Natural killer cell (primary cell): ENCODE measurements at regions not wholly inside any gene's neighbourhood (a gene's known extent, or its start where the extent isn't known, plus 50 kb on each side); places are given as distances from the start of the nearest gene placed in this dataset.

Experiments
- ATAC-seq, 3 donors: fragments of 150-1000 bp in 2 of 3; fragments of 200-7000 bp in 1 of 3; cut with Tn5 transposase; 1 replicate in 1 of 3; 2 replicates in 2 of 3; pipeline ENCODE4 v1.10.0; 2021; ENCODE audit warnings: mild to moderate bottlenecking in 2 of 3, moderate library complexity in 2 of 3
- DNase-seq, 2 donors: peaks; one replicate each; pipeline versions ENCODE4 v3.0.0 to v3.0.0-alpha.2; 2013 to 2021; ENCODE audit warnings: mixed read lengths in 1 of 2
- H3K27ac ChIP-seq: one replicate; pipeline ENCODE4 v1.5.1; 2013; ENCODE audit warnings: mild to moderate bottlenecking, low read length
- H3K27me3 ChIP-seq: one replicate; pipeline ENCODE4 v1.6.1; 2013; ENCODE audit warnings: low read length; ENCODE audit not compliant: control insufficient read depth, insufficient read depth
- H3K36me3 ChIP-seq: one replicate; pipeline ENCODE4 v1.6.1; 2013; ENCODE audit warnings: low read length; ENCODE audit not compliant: control insufficient read depth, insufficient read depth
- H3K4me1 ChIP-seq: one replicate; pipeline ENCODE4 v1.6.1; 2013; ENCODE audit warnings: low read length; ENCODE audit not compliant: control insufficient read depth, insufficient read depth
- H3K4me3 ChIP-seq: one replicate; pipeline ENCODE4 v1.5.1; 2013; ENCODE audit warnings: low read length
- H3K9me3 ChIP-seq: one replicate; pipeline ENCODE4 v1.6.1; 2013; ENCODE audit warnings: low read length; ENCODE audit not compliant: control insufficient read depth, insufficient read depth
- H3K27ac Mint-ChIP-seq, 2 donors: one replicate each; pipeline ENCODE4 v1.8.0; 2022; ENCODE audit warnings: mild to moderate bottlenecking in 2 of 2, mixed read lengths in 2 of 2, moderate library complexity in 1 of 2
- H3K27me3 Mint-ChIP-seq, 2 donors: one replicate each; pipeline ENCODE4 v1.8.0; 2022; ENCODE audit warnings: low read depth in 2 of 2, mixed read lengths in 2 of 2
- H3K36me3 Mint-ChIP-seq: one replicate; pipeline ENCODE4 v1.8.0; 2022; ENCODE audit warnings: mixed read lengths
- H3K4me1 Mint-ChIP-seq, 2 donors: one replicate each; pipeline ENCODE4 v1.8.0; 2022; ENCODE audit warnings: mixed read lengths in 2 of 2
- H3K4me3 Mint-ChIP-seq: one replicate; pipeline ENCODE4 v1.8.0; 2022; ENCODE audit warnings: mild to moderate bottlenecking, moderate library complexity, mixed read lengths
- H3K9me3 Mint-ChIP-seq, 2 donors: one replicate each; pipeline ENCODE4 v1.8.0; 2022; ENCODE audit warnings: mixed read lengths in 2 of 2
- CTCF ChIP-seq: fragments of 200-600 bp; IDR thresholded peaks from one replicate; pipeline ENCODE4 v1.8.0; 2022; ENCODE audit warnings: antibody characterized with exemption
- WGBS: methylation state at CpG from one replicate; pipeline ENCODE4 v1.1.7; 2013; ENCODE audit warnings: missing lambda C conversion rate; ENCODE audit not compliant: insufficient coverage; 5-methylcytosine and 5-hydroxymethylcytosine counted together
- intact Hi-C: fragments of 100-400 bp; cut with micrococcal nuclease; formaldehyde crosslinking; loops from one replicate; pipeline ENCODE4 v1.14.2; 2022

- TF ChIP-seq CTCF: no peak
- H3K27ac ChIP-seq: no peak overlapping the region
- no peaks in the 10 kb centered on the region for H3K36me3 Mint-ChIP-seq
- peaks cover 0 to 18% of the 10 kb centered on the region in 2 donors for H3K27me3 Mint-ChIP-seq
- no peaks in the 10 kb centered on the region for H3K9me3 ChIP-seq
- DNase-seq: no peak
- intact Hi-C loops: no loop called here
- no peaks in the 10 kb centered on the region for H3K4me1 Mint-ChIP-seq
- no peak overlapping the region for H3K4me3 ChIP-seq
- no peaks in the 10 kb centered on the region for H3K4me1 ChIP-seq
- H3K36me3 ChIP-seq: no peaks in the 10 kb centered on the region
- no peaks in the 10 kb centered on the region for H3K27me3 ChIP-seq
- no peak overlapping the region for H3K27ac Mint-ChIP-seq
- ATAC-seq: no peak
- no peak overlapping the region for H3K4me3 Mint-ChIP-seq
- H3K9me3 Mint-ChIP-seq: peaks cover 0 to 2% of the 10 kb centered on the region in 2 donors
- no CpG with 5 or more reads among the region's 2 CpGs for WGBS
Measured at GRCh38 chrX:25124391-25124790, 108.6 kb upstream of the ARX start.

GRCh38 chrX:25112156-25112555, 96.4 kb upstream of the ARX start:
- no peak for TF ChIP-seq CTCF
- Mint-ChIP-seq H3K27me3 (peaks cover 0 to 3% of the 10 kb centered on the region in 2 donors), H3K36me3 (no peaks in the 10 kb centered on the region), H3K4me1 (no peaks in the 10 kb centered on the region), H3K9me3 (no peaks in the 10 kb centered on the region), H3K27ac (no peak overlapping the region), H3K4me3 (no peak overlapping the region)
- no peaks in the 10 kb centered on the region for H3K4me1 ChIP-seq
- ATAC-seq (no peak), DNase-seq (no peak)
- H3K9me3 ChIP-seq: no peaks in the 10 kb centered on the region
- no peak overlapping the region for H3K27ac ChIP-seq
- no peaks in the 10 kb centered on the region for H3K27me3 ChIP-seq
- no peaks in the 10 kb centered on the region for H3K36me3 ChIP-seq
- intact Hi-C loops: no loop called here
- WGBS: 100% methylated on average over 1 of the region's 2 CpGs
- H3K4me3 ChIP-seq: no peak overlapping the region

- WGBS: 100% methylated on average over 1 of the region's 2 CpGs
- Histone ChIP-seq H3K27ac (no peak overlapping the region), H3K27me3 (no peaks in the 10 kb centered on the region), H3K9me3 (no peaks in the 10 kb centered on the region), H3K4me3 (no peak overlapping the region), H3K4me1 (no peaks in the 10 kb centered on the region), H3K36me3 (no peaks in the 10 kb centered on the region)
- intact Hi-C loops: no loop called here
- Mint-ChIP-seq H3K4me3 (no peak overlapping the region), H3K36me3 (no peaks in the 10 kb centered on the region), H3K9me3 (no peaks in the 10 kb centered on the region), H3K4me1 (no peaks in the 10 kb centered on the region), H3K27me3 (peaks cover 0 to 3% of the 10 kb centered on the region in 2 donors), H3K27ac (no peak overlapping the region)
- no peak for TF ChIP-seq CTCF
- DNase-seq: no peak
- no peak for ATAC-seq
Measured at GRCh38 chrX:25108481-25108880, 92.7 kb upstream of the ARX start.

GRCh38 chrX:25105221-25105620, 89.5 kb upstream of the ARX start:
- TF ChIP-seq CTCF: no peak
- no peaks in the 10 kb centered on the region for H3K36me3 ChIP-seq
- H3K9me3 ChIP-seq: no peaks in the 10 kb centered on the region
- Mint-ChIP-seq H3K9me3 (no peaks in the 10 kb centered on the region), H3K27ac (no peak overlapping the region), H3K36me3 (no peaks in the 10 kb centered on the region), H3K27me3 (no peaks in the 10 kb centered on the region), H3K4me3 (no peak overlapping the region), H3K4me1 (no peaks in the 10 kb centered on the region)
- ATAC-seq (no peak), DNase-seq (no peak)
- H3K27ac ChIP-seq: no peak overlapping the region
- no peak overlapping the region for H3K4me3 ChIP-seq
- intact Hi-C loops: no loop called here
- WGBS: 43% methylated on average over 2 of the region's 4 CpGs
- H3K4me1 ChIP-seq: no peaks in the 10 kb centered on the region
- no peaks in the 10 kb centered on the region for H3K27me3 ChIP-seq
